PC-3 (cell line): ENCODE measurements at regions not wholly inside any gene's neighbourhood (a gene's known extent, or its start where the extent isn't known, plus 50 kb on each side); places are given as distances from the start of the nearest gene placed in this dataset.

Experiments used
- ATAC-seq: fragments of 200-7000 bp; cut with Tn5 transposase; 2 replicates; pipeline ENCODE4 v1.9.1; 2020; ENCODE audit warnings: mild to moderate bottlenecking, moderate library complexity
- BruUV-seq: library from RNA; stranded (reverse); fragments of 400-500 nt; replicated peaks from 2 replicates; lab custom pipeline; 2021; lab: Mats Ljungman, UMichigan
- CTCF ChIA-PET: fragments of 300-600 bp; sonication (Branson Sonifier 250); formaldehyde crosslinking; loops from one replicate; lab custom pipeline; 2022; ENCODE audit warnings: antibody characterized with exemption; lab: Charles Lee
- POLR2A ChIA-PET: fragments of 300-600 bp; sonication (Branson Sonifier 250); formaldehyde crosslinking; loops from one replicate; lab custom pipeline; 2022; ENCODE audit warnings: antibody characterized with exemption; ENCODE audit not compliant: unreplicated experiment; lab: Charles Lee
- DNase-seq: peaks from one replicate; pipeline ENCODE4 v3.0.0-alpha.2; 2015
- H2AFZ ChIP-seq: fragments of 300-600 bp; sonication (generic); 2 replicates; pipeline ENCODE4 v1.6.0; 2016; ENCODE audit warnings: antibody characterized with exemption, low read length
- H3F3A ChIP-seq: fragments of 300-600 bp; sonication (generic); one replicate; pipeline ENCODE4 v1.6.0; 2017; ENCODE audit warnings: antibody characterized with exemption, low read length, control low read depth, mild to moderate bottlenecking; ENCODE audit not compliant: unreplicated experiment
- H3K27ac ChIP-seq: fragments of 300-600 bp; sonication (generic); 2 replicates; pipeline ENCODE4 v1.5.1; 2016; ENCODE audit warnings: mild to moderate bottlenecking, low read length
- H3K27me3 ChIP-seq: fragments of 300-600 bp; sonication (generic); 2 replicates; pipeline ENCODE4 v1.6.1; 2016; ENCODE audit warnings: low read length, mixed read lengths
- H3K36me3 ChIP-seq: fragments of 300-600 bp; sonication (generic); 2 replicates; pipeline ENCODE4 v1.6.1; 2016; ENCODE audit warnings: low read depth, mixed run types, low read length, mixed read lengths
- H3K4me1 ChIP-seq: fragments of 300-600 bp; sonication (generic); 2 replicates; pipeline ENCODE4 v1.5.1; 2016; ENCODE audit warnings: low read length; ENCODE audit not compliant: insufficient read depth
- H3K4me2 ChIP-seq: fragments of 300-600 bp; sonication (generic); 2 replicates; pipeline ENCODE4 v1.6.0; 2016; ENCODE audit warnings: low read length
- H3K4me3 ChIP-seq: fragments of 300-600 bp; sonication (generic); 2 replicates; pipeline ENCODE4 v1.5.1; 2016; ENCODE audit warnings: mild to moderate bottlenecking, low read length, mixed read lengths
- H3K79me2 ChIP-seq: fragments of 300-600 bp; sonication (generic); 2 replicates; pipeline ENCODE4 v1.6.1; 2017; ENCODE audit warnings: low read length, mixed read lengths
- H3K9ac ChIP-seq: fragments of 300-600 bp; sonication (generic); 2 replicates; pipeline ENCODE4 v1.6.0; 2016; ENCODE audit warnings: mild to moderate bottlenecking, low read length
- H3K9me2 ChIP-seq: fragments of 300-600 bp; sonication (generic); replicated peaks from 2 replicates; pipeline ENCODE4 v1.6.1; 2016; ENCODE audit warnings: mixed run types, low read length, mixed read lengths
- H3K9me3 ChIP-seq: fragments of 300-600 bp; sonication (generic); 2 replicates; pipeline ENCODE4 v1.6.1; 2016; ENCODE audit warnings: low read length, mixed read lengths
- H4K20me1 ChIP-seq: fragments of 300-600 bp; sonication (generic); 2 replicates; pipeline ENCODE4 v1.6.1; 2016; ENCODE audit warnings: low read length, mixed read lengths
- CTCF ChIP-seq: fragments of 300-600 bp; sonication (generic); conservative IDR thresholded peaks from 2 replicates; pipeline ENCODE4 v1.5.1; 2017; ENCODE audit warnings: antibody characterized with exemption, low read depth, mild to moderate bottlenecking, low read length
- EZH2 ChIP-seq: fragments of 300-600 bp; sonication (generic); IDR thresholded peaks from one replicate; pipeline ENCODE4 v1.6.1; 2017; ENCODE audit warnings: antibody characterized with exemption, mild to moderate bottlenecking, low read length; ENCODE audit not compliant: unreplicated experiment
- EZH2phosphoT487 ChIP-seq: fragments of 300-600 bp; sonication (generic); IDR thresholded peaks from 2 replicates; pipeline ENCODE4 v1.6.1; 2018; ENCODE audit warnings: mild to moderate bottlenecking, antibody characterized with exemption, low read length, borderline replicate concordance
- intact Hi-C: fragments of 100-400 bp; cut with micrococcal nuclease; formaldehyde crosslinking; loops from 2 replicates; pipeline ENCODE4 v1.9.0; 2023

- ChIA-PET CTCF (no interaction called here), POLR2A (no interaction called here)
- Histone ChIP-seq H2AFZ (0 out of 2 replicates have a peak overlapping the region, but pooled peaks have one; percentile 2), H3K36me3 (no peaks in the 10 kb centered on the region), H3K9me3 (no peaks in the 10 kb centered on the region), H3K9me2 (no peaks in the 10 kb centered on the region), H3K27me3 (no peaks in the 10 kb centered on the region), H3K4me2 (no peak overlapping the region), H3K4me1 (peaks cover 9% of the 10 kb centered on the region; the same call in 1 of the 2 replicates), H3K4me3 (no peak overlapping the region), H4K20me1 (no peaks in the 10 kb centered on the region), H3F3A (no peaks in the 10 kb centered on the region), H3K9ac (no peak overlapping the region), H3K27ac (no peak overlapping the region), H3K79me2 (no peaks in the 10 kb centered on the region)
- intact Hi-C loops: no loop called here
- DNase-seq (peak; percentile 67), ATAC-seq (no peak)
- BruUV-seq: no TSS peak
- TF ChIP-seq EZH2: no peak
- no peak for TF ChIP-seq CTCF
- no peak for TF ChIP-seq EZH2phosphoT487
Observed at GRCh38 chr5:105905392-105905791, 1765.3 kb downstream of the EFNA5 start.

- H3K36me3 ChIP-seq: no peaks in the 10 kb centered on the region
- no TSS peak for BruUV-seq
- no peaks in the 10 kb centered on the region for H4K20me1 ChIP-seq
- CTCF ChIA-PET: no interaction called here
- intact Hi-C loops: no loop called here
- DNase-seq (no peak), ATAC-seq (no peak)
- no peak overlapping the region for H3K4me2 ChIP-seq
- no peak overlapping the region for H3K4me3 ChIP-seq
- POLR2A ChIA-PET: no interaction called here
- no peak overlapping the region for H2AFZ ChIP-seq
- H3K9me3 ChIP-seq: no peaks in the 10 kb centered on the region
- no peak overlapping the region for H3K27ac ChIP-seq
- peaks cover 9% of the 10 kb centered on the region; the same call in 1 of the 2 replicates for H3K4me1 ChIP-seq
- no peak overlapping the region for H3K9ac ChIP-seq
- H3F3A ChIP-seq: no peaks in the 10 kb centered on the region
- H3K79me2 ChIP-seq: no peaks in the 10 kb centered on the region
- no peaks in the 10 kb centered on the region for H3K27me3 ChIP-seq
- TF ChIP-seq EZH2phosphoT487: no peak
- no peak for TF ChIP-seq CTCF
- no peak for TF ChIP-seq EZH2
- no peaks in the 10 kb centered on the region for H3K9me2 ChIP-seq
Observed at GRCh38 chr5:105903069-105903468, 1767.7 kb downstream of the EFNA5 start.

- no peaks in the 10 kb centered on the region for H3K27me3 ChIP-seq
- no peak for DNase-seq
- no peaks in the 10 kb centered on the region for H3F3A ChIP-seq
- ChIA-PET CTCF (no interaction called here), POLR2A (no interaction called here)
- no peak overlapping the region for H2AFZ ChIP-seq
- no peak overlapping the region for H3K27ac ChIP-seq
- BruUV-seq: no TSS peak
- H3K4me2 ChIP-seq: no peak overlapping the region
- no peaks in the 10 kb centered on the region for H4K20me1 ChIP-seq
- no peak overlapping the region for H3K9ac ChIP-seq
- ATAC-seq: no peak
- no peaks in the 10 kb centered on the region for H3K9me2 ChIP-seq
- H3K9me3 ChIP-seq: no peaks in the 10 kb centered on the region
- H3K36me3 ChIP-seq: no peaks in the 10 kb centered on the region
- H3K4me3 ChIP-seq: no peak overlapping the region
- intact Hi-C loops: no loop called here
- no peaks in the 10 kb centered on the region for H3K79me2 ChIP-seq
- no peak for TF ChIP-seq EZH2phosphoT487
- no peak for TF ChIP-seq EZH2
- no peak for TF ChIP-seq CTCF
- H3K4me1 ChIP-seq: no peaks in the 10 kb centered on the region
Observed at GRCh38 chr5:105899726-105900125, 1771.0 kb downstream of the EFNA5 start.
